SW480 (cell line): ENCODE measurements at regions not wholly inside any gene's neighbourhood (a gene's known extent, or its start where the extent isn't known, plus 50 kb on each side); places are given as distances from the start of the nearest gene placed in this dataset.

Experiments
- DNase-seq: peaks from one replicate; pipeline ENCODE4 v3.0.0-alpha.2; 2016; ENCODE audit warnings: low spot score

DNA sequence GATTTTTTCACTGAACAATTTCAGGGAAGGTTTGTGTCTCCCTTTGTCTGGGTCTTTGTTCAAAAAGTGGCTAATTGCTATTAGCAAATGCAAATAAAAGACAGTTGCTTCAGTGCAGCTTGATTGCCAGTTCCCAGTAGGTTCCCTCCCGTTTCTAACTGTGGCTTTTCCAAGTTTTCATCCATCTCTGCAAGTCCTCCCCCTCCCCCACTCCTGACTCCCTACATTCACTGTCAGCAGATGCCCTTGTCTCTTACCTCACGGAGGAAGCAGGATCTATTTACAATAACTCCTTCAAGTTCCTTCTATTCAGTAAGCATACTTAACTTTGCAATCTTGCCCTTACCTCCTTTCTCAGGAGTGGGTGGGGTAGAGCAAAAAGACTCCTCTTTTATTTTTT, 55.4 kb upstream of the SCEL start:
- no peak for DNase-seq

DNA sequence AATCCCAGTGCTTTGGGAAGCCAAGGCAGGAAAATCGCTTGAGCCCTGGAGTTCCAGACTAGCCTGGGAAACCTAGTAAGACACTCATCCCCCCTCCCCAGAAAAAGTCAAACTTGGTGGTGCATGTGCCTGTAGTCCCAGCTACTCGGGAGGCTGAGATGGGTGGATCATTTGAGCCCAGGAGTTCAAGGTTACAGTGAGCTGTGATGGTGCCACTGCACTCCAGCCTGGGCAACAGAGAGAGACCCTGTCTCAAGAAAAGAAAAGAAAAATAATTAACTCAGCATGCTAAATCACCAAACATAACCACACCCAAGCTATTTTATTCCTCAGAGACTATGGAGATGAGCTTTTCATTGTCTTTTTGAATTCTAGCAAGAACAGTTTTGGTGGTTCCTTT, 56.2 kb upstream of the SCEL start:
- no peak for DNase-seq

GRCh38 chr13:77477299-77477848, 58.1 kb upstream of the SCEL start:
- DNase-seq: no peak

DNA sequence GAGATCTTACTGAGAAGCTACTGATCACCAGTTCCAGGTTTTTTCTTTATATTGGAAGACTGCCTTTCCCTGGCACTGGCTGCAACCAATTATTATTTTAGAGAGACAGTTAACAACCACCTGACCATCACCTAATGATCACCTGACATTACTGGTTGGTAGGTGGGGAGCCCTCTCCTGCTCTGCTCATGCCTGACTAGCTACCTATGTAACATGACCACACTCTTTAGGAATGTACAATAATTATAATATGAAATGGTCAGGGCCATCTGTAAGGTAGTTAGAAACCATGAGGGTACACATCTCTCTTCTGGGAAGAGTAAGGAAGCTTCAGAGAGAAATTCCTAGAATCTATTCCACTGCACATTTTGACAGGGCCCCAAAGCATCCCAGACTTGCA, 59.0 kb upstream of the SCEL start:
- peak; percentile 13 for DNase-seq

- DNase-seq: no peak
Observed at GRCh38 chr13:77475345-77476084, 60.0 kb upstream of the SCEL start.

DNA sequence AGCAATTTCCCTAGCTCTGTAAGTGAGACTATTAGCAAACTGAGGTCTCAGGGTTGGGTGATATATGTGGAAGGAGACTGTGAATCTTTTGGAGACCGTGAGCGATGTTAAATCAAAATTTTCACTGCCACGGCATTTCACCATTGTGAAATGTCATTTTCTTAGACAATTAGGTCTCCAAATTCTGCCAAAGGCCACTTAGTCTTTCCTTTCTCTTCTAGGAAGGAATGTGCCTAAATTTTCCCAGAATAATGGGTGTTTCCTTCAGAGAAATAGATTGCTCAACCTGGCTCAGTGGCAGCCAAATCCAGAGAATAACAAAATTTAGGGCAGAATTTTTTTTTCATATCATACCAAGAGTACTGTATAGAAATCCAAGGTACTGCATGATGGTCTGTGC, 64.5 kb upstream of the SCEL start:
- no peak for DNase-seq

GRCh38 chr13:77466753-77467422, 68.6 kb upstream of the SCEL start:
- no peak for DNase-seq

- no peak for DNase-seq
Observed at GRCh38 chr13:77465603-77466195, 69.8 kb upstream of the SCEL start.

- no peak for DNase-seq
Observed at GRCh38 chr13:77460195-77460594, 75.3 kb upstream of the SCEL start.

DNA sequence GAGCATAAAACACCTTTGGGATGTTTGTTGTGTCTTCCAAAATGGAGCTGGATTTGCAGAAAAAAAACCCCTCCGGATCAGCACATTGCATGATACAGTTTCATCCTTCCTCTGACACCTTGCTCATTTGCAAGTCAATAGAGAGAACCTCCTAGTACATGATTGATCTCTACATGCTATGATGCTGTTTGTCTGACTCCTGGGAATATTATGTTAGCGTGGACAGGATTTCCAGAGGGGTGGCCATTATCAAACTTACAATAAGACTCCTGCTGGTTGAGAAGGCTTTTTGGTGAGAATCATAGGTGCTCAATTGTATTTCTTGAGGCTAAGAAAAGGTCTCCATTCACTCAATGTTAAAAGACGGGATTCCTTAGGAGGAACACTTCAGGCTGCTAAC, 75.9 kb upstream of the SCEL start:
- no peak for DNase-seq

DNA sequence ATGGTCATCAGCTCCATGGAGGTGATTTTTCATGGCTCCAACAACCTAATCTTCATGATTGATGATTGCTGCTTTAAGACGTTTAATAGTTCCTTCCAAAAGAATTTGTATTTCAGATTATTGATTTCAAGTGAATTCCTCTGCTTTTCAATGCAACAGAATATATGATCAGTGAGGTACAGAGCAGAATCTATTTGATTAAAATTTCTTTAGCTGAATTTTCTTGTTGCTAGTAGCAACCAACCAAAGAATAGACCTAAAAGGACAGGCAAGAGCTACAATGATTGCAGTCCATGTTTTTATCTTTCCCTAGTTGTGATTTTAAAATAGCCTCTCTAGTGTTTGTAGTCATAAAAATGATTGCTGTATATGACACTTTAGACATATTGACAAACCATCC, 76.8 kb upstream of the SCEL start:
- no peak for DNase-seq

GRCh38 chr13:77457966-77458365, 77.5 kb upstream of the SCEL start:
- no peak for DNase-seq

- DNase-seq: no peak
Observed at GRCh38 chr13:77456271-77456670, 79.2 kb upstream of the SCEL start.

GRCh38 chr13:77449265-77449664, 86.2 kb upstream of the SCEL start:
- DNase-seq: no peak

DNA sequence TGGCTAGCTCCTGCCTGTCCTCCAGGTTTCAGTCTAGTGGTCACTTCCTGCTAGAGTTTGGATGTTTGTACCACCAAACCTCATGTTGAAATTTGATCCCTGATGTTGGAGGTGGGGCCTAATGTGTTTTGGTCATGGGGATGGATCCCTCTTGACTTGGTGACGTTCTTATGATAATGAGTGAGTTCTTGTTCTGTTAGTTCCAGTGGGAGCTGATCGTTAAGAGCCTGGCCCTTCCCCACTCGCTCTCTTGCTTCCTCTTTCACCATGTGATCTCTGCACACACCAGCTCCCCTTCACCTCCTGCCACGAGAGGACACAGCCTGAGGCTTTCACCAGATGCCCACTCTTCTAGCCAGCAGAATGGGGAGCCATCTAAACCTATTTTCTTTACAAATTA, 86.8 kb upstream of the SCEL start:
- DNase-seq: no peak

- DNase-seq: no peak
Observed at GRCh38 chr13:77443511-77443910, 92.0 kb upstream of the SCEL start.

GRCh38 chr13:77437267-77437666, 98.2 kb upstream of the SCEL start:
- DNase-seq: no peak

GRCh38 chr13:77434289-77434688, 101.2 kb upstream of the SCEL start:
- no peak for DNase-seq

- no peak for DNase-seq
Observed at GRCh38 chr13:77431449-77431848, 104.1 kb upstream of the SCEL start.

GRCh38 chr13:77430377-77430951, 103.6 kb upstream of the MYCBP2 start:
- DNase-seq: no peak

DNA sequence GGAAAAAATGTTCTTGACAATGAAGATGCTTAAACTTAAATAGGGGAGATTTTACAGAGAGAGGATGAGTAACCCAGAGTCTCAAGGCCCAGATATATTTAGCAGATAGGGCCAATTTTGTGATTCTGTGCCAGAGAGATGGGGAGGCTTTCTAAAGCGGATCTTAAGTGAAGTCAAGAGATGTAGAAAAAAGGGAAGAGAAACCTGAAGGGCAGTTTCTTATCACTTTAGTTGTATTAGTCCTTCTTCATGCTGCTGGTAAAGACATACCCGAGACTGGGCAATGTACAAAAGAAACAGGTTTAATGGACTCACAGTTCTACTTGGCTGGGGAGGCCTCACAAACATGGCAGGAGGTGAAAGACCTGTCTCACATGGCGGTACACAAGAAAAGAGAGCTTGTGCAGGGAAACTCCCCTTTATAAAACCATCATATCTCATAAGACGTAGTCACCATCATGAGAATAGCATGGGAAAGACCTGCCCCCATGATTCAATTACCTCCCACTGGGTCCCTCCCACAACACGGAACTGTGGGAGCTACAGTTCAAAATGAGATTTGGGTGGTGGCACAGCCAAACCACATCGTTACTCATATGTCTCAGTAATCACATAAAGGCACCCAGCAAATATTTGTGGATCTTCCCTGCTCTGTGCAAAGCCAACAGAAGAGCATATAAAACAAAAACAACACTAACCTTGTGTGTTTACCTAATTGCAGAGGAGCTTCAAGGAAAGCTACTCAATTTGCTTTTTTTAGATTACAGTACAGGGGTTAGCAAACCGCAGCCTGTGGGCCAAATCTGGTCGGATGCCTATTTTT, 102.6 kb upstream of the MYCBP2 start:
- peak; percentile 6 for DNase-seq

DNA sequence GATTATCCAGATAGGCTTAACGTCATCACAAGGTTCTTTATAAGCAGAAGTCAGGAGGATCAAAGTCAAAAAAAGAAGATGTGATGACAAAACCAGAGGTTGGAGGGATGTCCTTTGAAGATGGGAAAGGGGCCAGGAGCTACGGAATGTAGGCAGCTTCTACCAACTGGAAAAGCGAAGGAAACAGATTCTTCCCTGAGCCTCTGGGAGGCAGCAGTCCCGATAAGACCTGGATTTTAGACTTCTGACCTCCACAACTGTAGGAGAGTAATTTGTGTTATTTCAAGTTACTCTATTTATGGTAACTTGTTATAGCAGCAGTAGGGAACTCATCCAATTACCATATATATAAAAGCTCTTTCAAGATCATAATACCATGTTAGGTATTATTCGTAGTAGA, 98.8 kb upstream of the MYCBP2 start:
- DNase-seq: no peak
